Suppressor macrophage (primary cell): ENCODE measurements at regions not wholly inside any gene's neighbourhood (a gene's known extent, or its start where the extent isn't known, plus 50 kb on each side); places are given as distances from the start of the nearest gene placed in this dataset.

Experiments
- DNase-seq, 4 experiments: peaks; one replicate each; pipeline ENCODE4 v3.0.0-alpha.2; 2020 to 2022

- no peak for DNase-seq
Measured at GRCh38 chr5:145499483-145499882, 335.7 kb downstream of the PRELID2 start.

GRCh38 chr5:145497052-145497451, 338.1 kb downstream of the PRELID2 start:
- no peak for DNase-seq

- DNase-seq: no peak
Measured at GRCh38 chr5:145495741-145496140, 339.4 kb downstream of the PRELID2 start.

GRCh38 chr5:145495196-145495595, 339.9 kb downstream of the PRELID2 start:
- DNase-seq: no peak

- DNase-seq: no peak
Measured at GRCh38 chr5:145493435-145493834, 341.7 kb downstream of the PRELID2 start.

- DNase-seq: no peak
Measured at GRCh38 chr5:145489516-145489915, 345.6 kb downstream of the PRELID2 start.

- no peak for DNase-seq
Measured at GRCh38 chr5:145484158-145484557, 351.0 kb downstream of the PRELID2 start.

- DNase-seq: no peak
Measured at GRCh38 chr5:145483212-145483611, 351.9 kb downstream of the PRELID2 start.

- DNase-seq: no peak
Measured at GRCh38 chr5:145479857-145480256, 355.3 kb downstream of the PRELID2 start.

- DNase-seq: no peak
Measured at GRCh38 chr5:145479271-145479670, 355.9 kb downstream of the PRELID2 start.

GRCh38 chr5:145478651-145479050, 356.5 kb downstream of the PRELID2 start:
- DNase-seq: no peak

GRCh38 chr5:145473042-145473642, 362.0 kb downstream of the PRELID2 start:
- no peak for DNase-seq

- DNase-seq: no peak
Measured at GRCh38 chr5:145471831-145472612, 363.1 kb downstream of the PRELID2 start.

- no peak for DNase-seq
Measured at GRCh38 chr5:145471026-145471425, 364.1 kb downstream of the PRELID2 start.

GRCh38 chr5:145470396-145470979, 364.7 kb downstream of the PRELID2 start:
- DNase-seq: no peak

- no peak for DNase-seq
Measured at GRCh38 chr5:145467446-145467845, 367.7 kb downstream of the PRELID2 start.

- no peak for DNase-seq
Measured at GRCh38 chr5:145466533-145466932, 368.6 kb downstream of the PRELID2 start.

GRCh38 chr5:145465474-145466263, 369.5 kb downstream of the PRELID2 start:
- DNase-seq: no peak

GRCh38 chr5:145464171-145464570, 371.0 kb downstream of the PRELID2 start:
- DNase-seq: no peak

GRCh38 chr5:145463634-145464033, 371.5 kb downstream of the PRELID2 start:
- no peak for DNase-seq

GRCh38 chr5:145462525-145462924, 372.6 kb downstream of the PRELID2 start:
- DNase-seq: no peak

GRCh38 chr5:145450286-145450885, 384.8 kb downstream of the PRELID2 start:
- DNase-seq: no peak

- no peak for DNase-seq
Measured at GRCh38 chr5:145449794-145450193, 385.3 kb downstream of the PRELID2 start.
